Posterior cingulate gyrus (tissue), 11 donors: ENCODE measurements at regions not wholly inside any gene's neighbourhood (a gene's known extent, or its start where the extent isn't known, plus 50 kb on each side); places are given as distances from the start of the nearest gene placed in this dataset.
A peak's percentile ranks its signal among the peaks of the same experiment; 100 is the strongest.
"Not testable (repeated sequence)": the region's sequence is repeated elsewhere in the genome, so short reads cannot be mapped to it uniquely, and the experiment has no call there.

Experiments used
- DNase-seq, 10 donors: peaks; one replicate each; pipeline versions ENCODE4 v3.0.0 to v3.0.0-alpha.2; 2020 to 2021; ENCODE audit warnings: mixed read lengths in 3 of 10
- intact Hi-C: fragments of 100-400 bp; cut with DNase I; formaldehyde crosslinking; loops from one replicate; pipeline ENCODE4 v1.15.1; 2023

DNA sequence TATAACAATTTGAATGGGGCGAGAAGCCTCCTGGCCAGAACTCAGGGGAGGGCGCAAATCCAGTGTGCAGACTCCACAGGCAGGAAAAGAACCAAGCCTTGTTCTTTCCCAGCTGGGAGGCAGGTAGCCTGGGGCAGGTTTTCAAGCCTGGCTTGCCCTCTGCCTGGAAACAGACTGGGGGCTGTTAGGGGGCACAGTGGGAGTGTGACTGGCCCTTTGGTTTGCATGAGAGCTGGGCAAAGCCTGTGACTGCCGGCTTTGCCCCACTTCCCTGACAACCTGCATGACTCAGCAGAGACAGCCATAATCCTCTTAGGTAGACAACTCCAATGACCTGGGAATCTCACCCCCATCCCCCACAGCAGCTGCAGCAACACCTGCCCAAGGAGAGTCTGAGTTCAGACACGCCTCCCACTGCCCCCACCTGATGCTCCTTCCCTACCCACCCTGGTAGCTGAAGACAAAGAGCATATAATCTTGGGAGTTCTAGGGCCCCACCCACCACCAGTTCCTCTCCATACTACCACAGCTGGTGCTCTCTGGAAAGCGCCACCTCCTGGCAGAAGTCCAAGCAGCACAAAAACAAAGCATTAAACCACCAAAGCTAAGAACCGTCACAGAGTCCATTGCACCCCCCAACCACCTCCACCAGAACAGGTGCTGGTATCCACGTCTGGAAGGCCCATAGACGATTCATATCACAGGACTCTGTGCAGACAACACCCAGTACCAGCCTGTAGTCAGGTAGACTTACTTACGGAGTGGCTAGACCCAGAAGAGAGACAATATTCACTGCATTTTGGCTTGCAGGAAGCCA is 402.5 kb downstream of the STK39 start:
- intact Hi-C loops: no loop called here
- DNase-seq: no peak

- DNase-seq: no peak
- intact Hi-C loops: no loop called here
Measured at GRCh38 chr2:167843657-167844056, 403.7 kb downstream of the STK39 start.

DNA sequence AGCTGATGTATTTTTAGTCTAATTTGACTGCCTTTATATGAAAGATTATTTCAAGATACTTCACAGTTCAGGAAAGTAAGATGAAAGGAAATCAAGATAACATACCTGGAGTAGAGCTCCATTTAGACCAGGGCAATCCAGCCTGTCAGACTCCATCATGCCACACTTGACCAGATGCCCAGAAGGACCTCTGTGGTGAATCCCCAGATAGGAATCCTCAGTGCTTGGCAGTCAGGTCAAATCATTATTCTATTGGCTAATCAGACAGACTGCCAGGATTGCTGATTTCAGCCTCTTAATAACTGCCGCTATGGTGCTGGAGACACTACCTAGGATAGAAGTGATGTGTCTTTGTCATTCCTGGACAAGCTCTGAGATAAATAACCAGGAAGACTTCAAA is 404.2 kb downstream of the STK39 start:
- no peak for DNase-seq
- intact Hi-C loops: no loop called here

DNA sequence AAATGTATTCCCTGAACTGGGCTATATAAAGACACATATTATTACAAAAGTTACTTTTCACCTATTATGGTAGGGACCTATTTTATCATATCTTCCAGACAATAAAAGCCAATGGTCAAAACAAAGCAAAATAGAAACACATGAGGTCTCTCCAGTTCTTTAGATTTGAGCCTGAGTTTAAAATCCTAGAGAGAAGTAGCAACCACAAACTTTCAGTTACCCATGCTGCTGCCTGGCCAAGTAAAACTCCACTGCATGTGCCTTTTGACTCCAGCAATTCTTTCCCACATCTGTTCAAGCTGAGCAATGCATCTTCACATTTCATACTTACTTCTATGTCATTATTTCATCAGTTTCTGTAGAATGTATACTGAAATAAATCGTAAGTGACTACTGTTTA is 405.3 kb downstream of the STK39 start:
- intact Hi-C loops: no loop called here
- no peak for DNase-seq

- DNase-seq, intact Hi-C loops: not testable (repeated sequence)
Measured at GRCh38 chr2:167835290-167835689, 412.1 kb downstream of the STK39 start.

- intact Hi-C loops: no loop called here
Measured at GRCh38 chr2:167834707-167835106, 412.7 kb downstream of the STK39 start.

GRCh38 chr2:167833294-167833693 is 414.1 kb downstream of the STK39 start:
- no peak for DNase-seq
- intact Hi-C loops: no loop called here

More at GRCh38 chr2:167834707-167835106, 412.7 kb downstream of the STK39 start:
- DNase-seq: no peak

GRCh38 chr2:167832868-167833287 is 414.5 kb downstream of the STK39 start:
- intact Hi-C loops: no loop called here
- no peak for DNase-seq

GRCh38 chr2:167827352-167828097 is 419.9 kb downstream of the STK39 start:
- intact Hi-C loops: no loop called here
- no peak for DNase-seq

- intact Hi-C loops: no loop called here
Measured at GRCh38 chr2:167826906-167827305, 420.5 kb downstream of the STK39 start.

DNA sequence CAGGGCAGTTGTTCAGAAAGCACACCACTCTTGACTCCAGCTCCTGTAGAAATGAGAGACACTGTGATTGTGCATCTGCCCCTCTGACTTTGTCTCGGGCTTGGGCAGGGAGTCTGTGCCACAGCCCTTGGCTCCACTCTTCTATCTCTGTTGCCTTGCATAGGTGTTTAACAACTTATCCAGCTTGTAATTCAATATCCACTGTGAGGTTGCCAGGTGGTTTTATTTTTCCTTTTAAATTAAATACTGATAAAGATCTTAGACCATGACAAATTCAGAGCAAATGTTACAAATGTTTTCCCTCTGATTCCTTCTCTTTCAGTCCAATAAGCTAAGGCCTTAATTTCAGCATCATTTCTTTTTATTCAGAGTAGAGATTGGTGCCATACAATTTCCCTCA is 421.7 kb downstream of the STK39 start:
- intact Hi-C loops: no loop called here
- no peak for DNase-seq

More at GRCh38 chr2:167826906-167827305, 420.5 kb downstream of the STK39 start:
- DNase-seq: no peak

- intact Hi-C loops: no loop called here
- DNase-seq: no peak
Measured at GRCh38 chr2:167822690-167823465, 424.5 kb downstream of the STK39 start.

DNA sequence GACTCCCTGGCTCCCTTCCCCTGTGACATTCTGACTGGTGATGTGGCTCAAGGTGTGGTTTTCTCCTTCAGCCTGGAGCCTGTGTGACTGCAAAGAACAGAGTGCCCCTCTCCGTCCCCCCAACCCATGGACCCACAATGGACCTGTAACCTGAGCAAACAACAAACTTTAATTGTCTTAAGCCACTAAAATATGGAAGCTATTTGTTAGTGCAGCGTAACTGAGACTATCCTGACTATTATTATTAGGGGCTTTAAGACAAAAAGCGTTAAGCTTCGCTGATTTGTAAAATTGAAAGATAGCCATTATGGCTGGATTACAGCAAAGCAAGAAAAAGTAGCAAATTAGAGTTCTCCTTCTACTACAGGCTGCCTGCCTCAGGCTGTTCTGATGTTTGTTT is 426.9 kb downstream of the STK39 start:
- no peak for DNase-seq
- intact Hi-C loops: no loop called here

DNA sequence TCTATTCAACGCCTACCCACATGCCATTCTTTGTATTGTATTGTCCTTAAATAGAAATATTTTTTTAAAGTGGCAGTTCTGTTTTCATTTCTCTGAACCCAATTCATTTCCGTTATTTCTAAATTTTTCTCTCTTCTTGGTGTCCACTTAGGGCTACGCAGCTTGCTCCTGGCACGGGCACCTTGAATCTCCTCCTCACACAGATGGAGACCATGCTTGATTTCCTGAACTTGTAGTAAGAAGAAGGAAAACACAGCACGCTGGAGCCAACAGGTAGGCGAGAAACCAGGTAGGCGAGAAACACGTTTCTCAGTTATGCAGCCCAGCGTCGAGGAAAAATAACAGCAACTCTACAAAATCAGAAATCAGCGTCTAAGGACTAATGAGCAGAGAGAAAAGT is 428.9 kb downstream of the STK39 start:
- DNase-seq: no peak
- intact Hi-C loops: no loop called here

GRCh38 chr2:167817908-167818307 is 429.5 kb downstream of the STK39 start:
- intact Hi-C loops: no loop called here
- no peak for DNase-seq

DNA sequence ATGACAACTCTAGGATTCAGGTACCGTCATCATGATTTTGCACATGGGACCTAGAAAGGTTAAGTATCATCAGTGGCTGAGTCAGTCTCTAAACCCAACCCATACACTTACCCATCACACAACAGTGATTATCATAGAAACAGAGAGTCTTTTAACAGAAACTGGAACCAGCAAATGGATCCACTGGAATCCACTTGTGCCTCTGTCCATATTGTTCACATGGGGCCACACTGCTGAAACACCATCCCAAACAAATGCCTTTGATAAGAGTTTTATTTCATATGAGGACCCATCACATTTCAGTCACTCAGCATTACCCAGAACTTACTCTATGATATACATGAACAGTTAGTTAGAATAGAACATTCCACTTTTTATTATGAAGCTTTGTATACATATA is 430.0 kb downstream of the STK39 start:
- DNase-seq: no peak
- intact Hi-C loops: no loop called here

- no peak for DNase-seq
- intact Hi-C loops: no loop called here
Measured at GRCh38 chr2:167816874-167817290, 430.5 kb downstream of the STK39 start.

DNA sequence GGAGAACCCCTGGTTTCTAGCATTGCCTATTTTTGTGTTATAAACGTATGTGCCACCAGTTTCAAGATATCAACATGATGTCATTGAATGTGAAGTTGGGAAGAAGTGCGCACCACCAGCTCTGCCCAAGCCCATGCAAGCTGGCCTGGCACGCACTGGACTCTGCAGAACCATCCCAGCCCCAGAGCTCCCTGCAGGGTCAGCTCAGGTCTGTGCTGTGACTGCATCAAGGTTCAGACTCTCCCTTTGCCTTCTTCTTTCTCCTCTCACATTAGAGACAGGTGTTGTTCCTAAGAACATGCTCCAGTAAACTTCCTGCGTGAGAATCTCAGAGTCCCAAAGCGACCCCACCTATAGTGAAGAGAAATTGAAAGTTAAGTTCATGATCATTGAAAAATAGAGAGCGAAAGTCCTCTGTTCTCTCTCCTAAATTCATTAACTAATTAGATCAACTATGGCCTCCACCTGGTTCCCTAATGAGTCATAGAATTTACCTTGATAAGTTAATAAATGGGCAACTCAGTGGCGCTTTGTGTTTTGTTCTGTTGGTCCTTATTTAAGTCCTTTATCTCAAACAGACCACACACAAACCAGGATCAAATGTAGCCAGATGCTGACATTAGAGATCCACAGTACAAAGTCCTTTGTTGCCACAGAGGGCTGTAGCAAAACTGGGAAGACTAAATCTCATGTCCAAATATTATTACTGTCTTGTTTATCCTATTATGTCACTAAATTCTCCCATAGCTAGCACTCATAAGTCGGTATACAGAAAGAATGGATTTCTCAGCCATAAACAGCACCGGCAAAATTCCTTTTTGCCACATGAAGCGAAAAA is 432.3 kb downstream of the STK39 start:
- intact Hi-C loops: no loop called here
- DNase-seq: no peak

- intact Hi-C loops, DNase-seq: not testable (repeated sequence)
Measured at GRCh38 chr2:167814482-167814880, 432.9 kb downstream of the STK39 start.

DNA sequence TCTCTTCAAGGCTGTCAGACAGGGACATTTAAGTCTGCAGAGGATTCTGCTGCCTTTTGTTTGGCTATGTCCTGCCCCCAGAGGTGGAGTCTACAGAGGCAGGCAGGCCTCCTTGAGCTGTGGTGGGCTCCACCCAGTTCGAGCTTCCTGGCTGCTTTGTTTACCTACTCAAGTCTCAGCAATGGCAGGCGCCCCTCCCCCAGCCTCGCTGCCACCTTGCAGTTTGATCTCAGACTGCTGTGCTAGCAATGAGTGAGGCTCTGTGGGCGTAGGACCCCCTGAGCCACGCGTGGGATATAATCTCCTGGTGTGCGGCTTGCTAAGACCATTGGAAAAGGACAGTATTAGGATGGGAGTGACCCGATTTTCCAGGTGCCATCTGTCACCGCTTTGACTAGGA is 437.6 kb downstream of the STK39 start:
- peak in 1 of 10 donors; percentile 58 for DNase-seq
- intact Hi-C loops: not testable (repeated sequence)
